DOHH2 (cell line): ENCODE measurements at regions not wholly inside any gene's neighbourhood (a gene's known extent, or its start where the extent isn't known, plus 50 kb on each side); places are given as distances from the start of the nearest gene placed in this dataset.

ENCODE experiments used
- CTCF ChIP-seq: fragments of 200-600 bp; sonication (generic); IDR thresholded peaks from one replicate; pipeline ENCODE4 v1.5.1; 2014; ENCODE audit warnings: antibody characterized with exemption, mild to moderate bottlenecking, low read depth, low read length; ENCODE audit not compliant: poor library complexity, severe bottlenecking
- EZH2phosphoT487 ChIP-seq: fragments of 200-600 bp; sonication (generic); IDR thresholded peaks from 2 replicates; pipeline ENCODE4 v1.6.1; 2017; ENCODE audit warnings: borderline replicate concordance, mild to moderate bottlenecking, antibody characterized with exemption, low read length, moderate library complexity, mixed read lengths

GRCh38 chr12:28876196-28876798, 272.8 kb upstream of the FAR2 start:
- no peak for TF ChIP-seq CTCF
- TF ChIP-seq EZH2phosphoT487: no peak
